Dendritic cell treated with granulocyte-macrophage colony-stimulating factor and Interleukin-4, amounts not matched to agents 40 ng/mL and 50 ng/mL, for 4 days (primary cell): ENCODE measurements at regions not wholly inside any gene's neighbourhood (a gene's known extent, or its start where the extent isn't known, plus 50 kb on each side); places are given as distances from the start of the nearest gene placed in this dataset.

Experiments
- H3K27ac Mint-ChIP-seq: one replicate; pipeline ENCODE4 v1.8.0; 2022; ENCODE audit warnings: mild to moderate bottlenecking, mixed read lengths
- H3K27me3 Mint-ChIP-seq: one replicate; pipeline ENCODE4 v1.8.0; 2022; ENCODE audit warnings: mild to moderate bottlenecking, mixed read lengths
- H3K36me3 Mint-ChIP-seq: one replicate; pipeline ENCODE4 v1.8.0; 2022; ENCODE audit warnings: low read depth, mixed read lengths
- H3K4me1 Mint-ChIP-seq: one replicate; pipeline ENCODE4 v1.8.0; 2022; ENCODE audit warnings: low read depth, mixed read lengths
- H3K4me3 Mint-ChIP-seq: one replicate; pipeline ENCODE4 v1.8.0; 2022; ENCODE audit warnings: mild to moderate bottlenecking, moderate library complexity, mixed read lengths
- H3K9me3 Mint-ChIP-seq: one replicate; pipeline ENCODE4 v1.8.0; 2022; ENCODE audit warnings: mixed read lengths
- intact Hi-C: fragments of 100-400 bp; cut with micrococcal nuclease; formaldehyde crosslinking; loops from one replicate; pipeline ENCODE4 v1.15.0; 2022

- Mint-ChIP-seq H3K27me3 (no peaks in the 10 kb centered on the region), H3K4me1 (no peaks in the 10 kb centered on the region), H3K9me3 (no peaks in the 10 kb centered on the region), H3K36me3 (no peaks in the 10 kb centered on the region), H3K27ac (no peak overlapping the region), H3K4me3 (no peak overlapping the region)
- intact Hi-C loops, result no loop called here
Observed at GRCh38 chr16:73629011-73629410, 581.1 kb upstream of the ZFHX3 start.

DNA sequence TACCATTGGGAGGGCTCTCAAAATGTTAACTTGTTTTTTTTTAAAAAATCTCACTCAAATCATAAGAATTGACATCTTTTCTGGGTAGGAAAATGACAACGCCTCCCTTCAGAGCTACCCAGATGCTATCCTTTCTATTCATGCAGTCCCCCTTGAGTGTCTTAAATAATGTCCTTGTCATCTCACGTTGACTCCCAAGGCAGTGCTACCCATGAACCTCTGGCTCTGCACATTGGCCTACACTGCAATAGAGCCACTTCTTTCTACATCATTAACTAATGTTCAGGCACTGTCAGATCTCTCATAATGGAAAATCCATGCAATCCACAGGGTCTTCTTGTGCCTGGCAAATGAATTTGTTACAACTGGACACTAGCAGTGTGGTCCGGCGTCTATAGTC, 569.8 kb upstream of the ZFHX3 start:
- no peaks in the 10 kb centered on the region for H3K4me1 Mint-ChIP-seq
- peaks cover 5% of the 10 kb centered on the region for H3K27me3 Mint-ChIP-seq
- intact Hi-C loops, result no loop called here
- no peak overlapping the region for H3K4me3 Mint-ChIP-seq
- no peaks in the 10 kb centered on the region for H3K36me3 Mint-ChIP-seq
- H3K27ac Mint-ChIP-seq, result no peak overlapping the region
- H3K9me3 Mint-ChIP-seq, result no peaks in the 10 kb centered on the region

DNA sequence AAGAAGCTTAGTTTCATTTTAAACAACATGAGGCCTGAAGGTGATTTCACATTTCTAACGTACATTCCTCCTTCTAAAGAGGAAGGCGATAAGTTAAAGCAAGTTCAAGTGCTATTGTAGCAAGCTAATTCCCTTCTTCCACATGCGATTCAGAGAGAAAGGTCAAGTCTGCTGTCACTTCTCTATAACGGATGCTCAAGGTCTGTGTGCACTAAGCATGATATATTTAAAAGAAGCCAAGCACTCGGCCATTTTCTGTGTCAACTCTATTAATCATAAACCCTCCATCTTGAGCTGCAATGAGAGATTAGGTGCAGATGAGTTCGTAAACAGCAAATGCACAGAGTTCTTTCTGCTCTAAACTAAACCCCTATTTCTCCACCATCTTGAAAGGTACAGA, 568.8 kb upstream of the ZFHX3 start:
- intact Hi-C loops, result no loop called here

GRCh38 chr16:73616166-73616753, 568.3 kb upstream of the ZFHX3 start:
- Mint-ChIP-seq H3K9me3 (no peaks in the 10 kb centered on the region), H3K36me3 (no peaks in the 10 kb centered on the region), H3K27me3 (peaks cover 10% of the 10 kb centered on the region), H3K4me3 (no peak overlapping the region), H3K27ac (no peak overlapping the region), H3K4me1 (no peaks in the 10 kb centered on the region)
- intact Hi-C loops, result no loop called here

More for the DNA sequence above, 568.8 kb upstream of the ZFHX3 start:
- H3K9me3 Mint-ChIP-seq, result no peaks in the 10 kb centered on the region
- no peaks in the 10 kb centered on the region for H3K36me3 Mint-ChIP-seq
- no peak overlapping the region for H3K27ac Mint-ChIP-seq
- H3K4me1 Mint-ChIP-seq, result no peaks in the 10 kb centered on the region
- no peak overlapping the region for H3K4me3 Mint-ChIP-seq
- H3K27me3 Mint-ChIP-seq, result peaks cover 10% of the 10 kb centered on the region

DNA sequence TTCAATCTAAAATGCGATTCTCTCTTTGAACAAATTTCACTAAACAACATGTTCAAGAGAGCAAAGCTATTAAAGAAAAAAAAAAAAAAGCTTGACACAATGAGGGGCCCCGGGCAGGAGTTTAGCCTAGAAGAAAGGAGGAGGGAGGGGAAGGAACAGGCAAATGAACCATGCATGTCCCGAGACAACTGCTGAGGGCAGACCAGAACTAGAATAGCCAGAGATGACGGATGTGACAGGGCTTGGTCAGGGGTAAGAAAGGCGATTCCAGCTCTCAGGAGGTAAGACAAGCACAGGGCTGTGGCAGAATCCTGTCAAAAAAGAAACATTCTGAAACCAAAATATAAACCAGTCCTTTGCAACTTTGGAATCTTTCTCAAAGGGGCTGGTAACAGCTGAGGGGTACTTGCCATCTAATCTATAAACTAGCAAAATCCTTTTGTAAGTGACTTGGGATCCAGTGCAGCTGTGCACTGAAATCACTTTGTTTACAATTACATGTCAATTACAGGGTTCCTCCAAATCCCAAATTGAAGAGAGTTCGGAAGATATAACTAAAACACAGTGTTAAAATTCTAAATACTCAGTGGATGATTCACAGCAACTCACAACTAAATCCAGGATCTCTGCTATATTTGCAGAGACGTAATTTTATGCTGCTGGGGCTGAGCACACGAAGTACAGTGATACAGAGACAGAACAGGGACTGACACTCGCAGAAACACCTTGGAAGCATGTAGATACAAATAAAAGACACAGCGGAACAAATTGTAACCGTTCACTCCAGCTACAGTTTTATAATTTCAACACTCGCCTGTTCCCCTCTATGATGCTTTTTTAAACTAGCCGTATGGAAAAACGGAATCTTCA, 567.4 kb upstream of the ZFHX3 start:
- Mint-ChIP-seq H3K9me3 (no peaks in the 10 kb centered on the region), H3K27me3 (peaks cover 16% of the 10 kb centered on the region), H3K4me1 (no peaks in the 10 kb centered on the region), H3K4me3 (no peak overlapping the region), H3K36me3 (no peaks in the 10 kb centered on the region), H3K27ac (no peak overlapping the region)
- intact Hi-C loops, result no loop called here

DNA sequence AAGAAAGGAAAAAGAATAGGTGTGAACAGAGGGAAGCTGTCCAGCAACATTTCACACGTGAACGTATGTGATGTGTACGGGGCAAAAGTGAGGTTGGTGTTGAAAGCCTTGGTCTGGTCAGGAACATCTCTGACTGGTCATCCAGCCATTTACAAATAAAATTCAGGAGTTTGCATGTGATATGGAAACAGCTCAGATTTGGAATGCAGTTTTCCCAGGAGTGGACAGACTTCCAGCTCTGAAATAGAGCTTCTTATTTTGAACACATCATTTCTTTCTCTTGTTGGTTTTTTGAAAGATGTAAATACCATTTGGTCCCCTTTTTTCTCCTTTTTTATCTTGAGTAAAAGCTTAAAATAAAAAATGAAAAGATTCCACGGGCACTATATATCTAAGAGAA, 566.2 kb upstream of the ZFHX3 start:
- H3K27ac Mint-ChIP-seq, result no peak overlapping the region
- intact Hi-C loops, result no loop called here
- H3K27me3 Mint-ChIP-seq, result peaks cover 19% of the 10 kb centered on the region
- H3K4me3 Mint-ChIP-seq, result no peak overlapping the region
- H3K4me1 Mint-ChIP-seq, result no peaks in the 10 kb centered on the region
- no peaks in the 10 kb centered on the region for H3K36me3 Mint-ChIP-seq
- H3K9me3 Mint-ChIP-seq, result no peaks in the 10 kb centered on the region

DNA sequence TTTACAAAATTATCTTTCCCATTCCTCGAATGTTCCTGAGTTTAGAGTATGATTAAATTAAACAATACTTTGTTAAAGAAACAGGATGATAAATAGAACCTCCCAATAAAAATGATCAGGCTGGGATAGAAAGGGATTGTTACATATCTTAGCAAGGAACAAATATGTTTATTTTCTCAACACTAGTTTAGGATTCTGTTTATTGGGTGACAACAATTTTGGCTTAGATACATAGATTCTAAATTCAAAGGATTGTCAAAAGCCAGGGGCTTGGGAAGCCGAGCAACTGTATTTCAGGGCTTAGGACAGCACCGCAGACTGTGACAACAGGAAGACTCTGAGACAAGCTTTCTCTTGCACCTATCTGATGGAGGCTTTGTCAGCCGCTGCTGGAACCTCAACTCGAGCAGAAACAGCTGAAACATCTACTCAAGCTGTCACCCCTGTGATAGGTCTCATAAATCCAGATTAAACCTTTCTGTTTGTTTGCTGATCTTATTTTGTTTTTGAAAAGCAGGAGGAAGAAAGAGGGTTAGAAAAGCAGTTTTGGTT, 562.8 kb upstream of the ZFHX3 start:
- Mint-ChIP-seq H3K4me3 (no peak overlapping the region), H3K27me3 (peaks cover 19% of the 10 kb centered on the region), H3K4me1 (no peaks in the 10 kb centered on the region), H3K27ac (no peak overlapping the region), H3K9me3 (no peaks in the 10 kb centered on the region), H3K36me3 (no peaks in the 10 kb centered on the region)
- intact Hi-C loops, result no loop called here

DNA sequence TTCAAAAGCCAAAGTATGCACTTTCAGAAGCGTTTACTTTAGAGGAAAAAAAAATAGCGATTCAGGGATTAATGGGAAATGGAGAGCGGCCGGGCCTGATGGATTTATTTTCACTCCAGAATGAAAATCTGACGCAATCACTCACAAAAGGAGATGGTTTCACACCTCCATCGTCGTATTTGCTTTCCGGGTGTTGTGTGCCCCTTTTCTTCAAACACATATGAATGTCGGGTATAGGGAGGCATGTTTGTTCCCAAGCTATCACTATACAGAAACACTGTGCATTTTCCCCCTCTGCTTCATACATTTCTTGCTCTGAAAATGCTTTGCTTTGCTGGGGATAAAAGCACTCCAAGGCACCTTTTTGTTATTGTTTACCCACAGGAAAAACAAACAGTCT, 562.2 kb upstream of the ZFHX3 start:
- no peak overlapping the region for H3K4me3 Mint-ChIP-seq
- intact Hi-C loops, result no loop called here
- H3K9me3 Mint-ChIP-seq, result no peaks in the 10 kb centered on the region
- no peaks in the 10 kb centered on the region for H3K36me3 Mint-ChIP-seq
- H3K4me1 Mint-ChIP-seq, result no peaks in the 10 kb centered on the region
- H3K27ac Mint-ChIP-seq, result no peak overlapping the region
- H3K27me3 Mint-ChIP-seq, result peaks cover 19% of the 10 kb centered on the region

- Mint-ChIP-seq H3K4me1 (no peaks in the 10 kb centered on the region), H3K27ac (no peak overlapping the region)
Observed at GRCh38 chr16:73608911-73609310, 561.0 kb upstream of the ZFHX3 start.

DNA sequence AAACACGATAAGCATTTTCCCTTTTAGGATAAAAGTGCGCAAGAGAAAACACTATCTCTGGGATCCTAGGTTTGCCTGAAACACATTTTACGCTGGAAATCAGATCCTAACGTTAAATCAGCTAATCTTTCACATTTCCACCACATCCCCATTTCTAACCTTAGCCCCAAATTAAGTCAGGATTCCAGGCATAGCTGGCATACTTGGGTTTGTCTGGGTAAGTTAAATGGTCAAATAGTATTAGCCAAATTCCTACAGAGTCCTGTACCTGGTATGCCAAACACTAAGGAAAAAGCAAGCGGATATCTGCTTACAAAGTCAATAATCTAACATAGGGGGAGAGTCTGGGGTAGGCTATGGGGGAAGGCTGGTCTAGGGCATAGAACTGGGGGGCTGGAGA, 557.4 kb upstream of the ZFHX3 start:
- no peak overlapping the region for H3K27ac Mint-ChIP-seq
- no peaks in the 10 kb centered on the region for H3K4me1 Mint-ChIP-seq
- H3K36me3 Mint-ChIP-seq, result no peaks in the 10 kb centered on the region
- intact Hi-C loops, result no loop called here
- H3K9me3 Mint-ChIP-seq, result no peaks in the 10 kb centered on the region
- no peak overlapping the region for H3K4me3 Mint-ChIP-seq
- H3K27me3 Mint-ChIP-seq, result peaks cover 3% of the 10 kb centered on the region

More at GRCh38 chr16:73608911-73609310, 561.0 kb upstream of the ZFHX3 start:
- Mint-ChIP-seq H3K9me3 (no peaks in the 10 kb centered on the region), H3K4me3 (no peak overlapping the region), H3K27me3 (peaks cover 15% of the 10 kb centered on the region), H3K36me3 (no peaks in the 10 kb centered on the region)
- intact Hi-C loops, result no loop called here

GRCh38 chr16:73601911-73602310, 554.0 kb upstream of the ZFHX3 start:
- intact Hi-C loops, result no loop called here
- Mint-ChIP-seq H3K4me1 (no peaks in the 10 kb centered on the region), H3K27ac (no peak overlapping the region), H3K9me3 (no peaks in the 10 kb centered on the region), H3K36me3 (no peaks in the 10 kb centered on the region), H3K4me3 (no peak overlapping the region), H3K27me3 (no peaks in the 10 kb centered on the region)

DNA sequence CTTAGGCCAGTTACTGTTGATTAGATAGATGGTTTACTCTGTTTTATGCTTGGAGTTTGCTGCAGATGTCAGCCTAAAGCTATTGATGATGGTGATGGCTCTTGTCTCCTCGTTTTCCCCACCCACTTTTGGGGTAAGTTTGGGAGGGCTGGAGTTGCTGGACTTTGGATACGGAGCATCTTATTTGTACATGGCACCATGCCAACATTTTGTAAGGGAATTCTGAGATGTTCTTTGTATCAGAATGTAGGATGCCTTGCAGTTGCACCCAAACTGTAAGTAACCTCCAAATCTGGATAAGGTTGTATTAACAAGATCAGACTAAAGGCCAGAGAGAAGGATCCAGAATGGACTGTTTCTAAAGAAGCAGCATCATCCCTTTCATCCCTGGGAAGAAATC, 551.9 kb upstream of the ZFHX3 start:
- no peak overlapping the region for H3K27ac Mint-ChIP-seq
- H3K27me3 Mint-ChIP-seq, result no peaks in the 10 kb centered on the region
- no peaks in the 10 kb centered on the region for H3K4me1 Mint-ChIP-seq
- H3K9me3 Mint-ChIP-seq, result no peaks in the 10 kb centered on the region
- intact Hi-C loops, result no loop called here
- no peaks in the 10 kb centered on the region for H3K36me3 Mint-ChIP-seq
- H3K4me3 Mint-ChIP-seq, result no peak overlapping the region

- H3K36me3 Mint-ChIP-seq, result no peaks in the 10 kb centered on the region
- no peaks in the 10 kb centered on the region for H3K9me3 Mint-ChIP-seq
- no peaks in the 10 kb centered on the region for H3K27me3 Mint-ChIP-seq
- no peak overlapping the region for H3K27ac Mint-ChIP-seq
- H3K4me3 Mint-ChIP-seq, result no peak overlapping the region
- intact Hi-C loops, result no loop called here
- no peaks in the 10 kb centered on the region for H3K4me1 Mint-ChIP-seq
Observed at GRCh38 chr16:73599351-73599750, 551.4 kb upstream of the ZFHX3 start.

GRCh38 chr16:73584157-73584556, 536.2 kb upstream of the ZFHX3 start:
- Mint-ChIP-seq H3K36me3 (no peaks in the 10 kb centered on the region), H3K27me3 (no peaks in the 10 kb centered on the region)
- intact Hi-C loops, result no loop called here

More at GRCh38 chr16:73584157-73584556, 536.2 kb upstream of the ZFHX3 start:
- no peaks in the 10 kb centered on the region for H3K4me1 Mint-ChIP-seq
- no peak overlapping the region for H3K27ac Mint-ChIP-seq
- H3K4me3 Mint-ChIP-seq, result no peak overlapping the region
- peaks cover 18% of the 10 kb centered on the region for H3K9me3 Mint-ChIP-seq
